ENCODE measurements at regions not wholly inside any gene's neighbourhood (a gene's known extent, or its start where the extent isn't known, plus 50 kb on each side); places are given as distances from the start of the nearest gene placed in this dataset.

DNA sequence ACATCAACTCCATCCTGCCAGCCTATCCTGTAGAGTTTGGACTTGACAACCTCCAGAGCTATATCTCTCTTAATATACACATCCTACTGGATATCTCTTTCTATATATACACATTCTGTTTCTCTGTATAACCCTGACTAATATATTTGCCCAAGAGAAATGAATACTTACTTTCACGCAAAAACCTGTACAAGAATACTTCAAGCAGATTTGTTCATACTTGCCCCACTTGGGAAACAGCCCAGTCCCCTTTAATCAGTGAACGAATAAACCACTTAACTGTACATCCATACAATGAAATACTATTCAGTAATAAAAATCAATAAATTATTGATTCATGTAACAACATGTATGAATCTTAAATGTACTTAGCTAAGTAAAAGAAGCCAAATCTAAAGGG is 251.1 kb upstream of the PHYHIPL start:
- Histone ChIP-seq H3K4me1 (no peaks in the 10 kb centered on the region), H3K9me3 (ENCODE audit: control insufficient read depth, low read length) (no peaks in the 10 kb centered on the region), H3K79me2 (no peaks in the 10 kb centered on the region), H3K36me3 (ENCODE audit: control insufficient read depth, insufficient read depth, low read length) (no peaks in the 10 kb centered on the region), H2AFZ (no peak overlapping the region), H3K4me2 (ENCODE audit: low read length) (no peak overlapping the region), H3K27ac (no peak overlapping the region), H3K27me3 (ENCODE audit: control insufficient read depth, insufficient read depth, low read length) (no peaks in the 10 kb centered on the region), H3K9ac (no peak overlapping the region), H3K4me3 (ENCODE audit: low read depth, low read length) (no peak overlapping the region)
- TF ChIP-seq, protein P1, sequence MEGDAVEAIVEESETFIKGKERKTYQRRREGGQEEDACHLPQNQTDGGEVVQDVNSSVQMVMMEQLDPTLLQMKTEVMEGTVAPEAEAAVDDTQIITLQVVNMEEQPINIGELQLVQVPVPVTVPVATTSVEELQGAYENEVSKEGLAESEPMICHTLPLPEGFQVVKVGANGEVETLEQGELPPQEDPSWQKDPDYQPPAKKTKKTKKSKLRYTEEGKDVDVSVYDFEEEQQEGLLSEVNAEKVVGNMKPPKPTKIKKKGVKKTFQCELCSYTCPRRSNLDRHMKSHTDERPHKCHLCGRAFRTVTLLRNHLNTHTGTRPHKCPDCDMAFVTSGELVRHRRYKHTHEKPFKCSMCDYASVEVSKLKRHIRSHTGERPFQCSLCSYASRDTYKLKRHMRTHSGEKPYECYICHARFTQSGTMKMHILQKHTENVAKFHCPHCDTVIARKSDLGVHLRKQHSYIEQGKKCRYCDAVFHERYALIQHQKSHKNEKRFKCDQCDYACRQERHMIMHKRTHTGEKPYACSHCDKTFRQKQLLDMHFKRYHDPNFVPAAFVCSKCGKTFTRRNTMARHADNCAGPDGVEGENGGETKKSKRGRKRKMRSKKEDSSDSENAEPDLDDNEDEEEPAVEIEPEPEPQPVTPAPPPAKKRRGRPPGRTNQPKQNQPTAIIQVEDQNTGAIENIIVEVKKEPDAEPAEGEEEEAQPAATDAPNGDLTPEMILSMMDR (IDR thresholded peaks at IDR 0.05) = no peak

DNA sequence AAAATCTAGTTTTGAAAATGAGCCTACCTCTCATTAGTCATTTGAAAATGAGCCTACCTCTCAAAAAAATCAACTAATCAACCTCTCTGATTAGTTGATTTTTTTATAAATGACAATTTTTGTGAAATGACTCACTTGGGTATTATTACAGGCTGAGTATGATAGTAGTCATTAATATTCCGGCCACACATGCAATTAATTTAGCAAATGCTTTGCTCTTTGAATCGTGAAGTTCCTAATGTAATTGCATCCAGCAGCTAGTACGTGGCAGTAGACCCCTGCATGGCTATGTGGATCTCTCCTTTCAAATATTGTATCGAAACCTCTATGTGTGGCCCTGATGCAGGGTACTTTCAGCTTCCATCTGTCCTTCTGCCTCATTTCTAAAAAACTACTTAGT is 245.9 kb upstream of the PHYHIPL start:
- H3K27me3 ChIP-seq (ENCODE audit: control insufficient read depth, insufficient read depth, low read length) = no peaks in the 10 kb centered on the region
- H3K79me2 ChIP-seq = no peaks in the 10 kb centered on the region
- H3K36me3 ChIP-seq (ENCODE audit: control insufficient read depth, insufficient read depth, low read length) = no peaks in the 10 kb centered on the region
- no peak overlapping the region for H3K27ac ChIP-seq
- no peak overlapping the region for H3K4me2 ChIP-seq (ENCODE audit: low read length)
- H3K4me1 ChIP-seq = no peaks in the 10 kb centered on the region
- no peak overlapping the region for H3K9ac ChIP-seq
- no peaks in the 10 kb centered on the region for H3K9me3 ChIP-seq (ENCODE audit: control insufficient read depth, low read length)
- no peak overlapping the region for H3K4me3 ChIP-seq (ENCODE audit: low read depth, low read length)
- TF ChIP-seq, protein P1 (IDR thresholded peaks at IDR 0.05) = no peak
- H2AFZ ChIP-seq = no peak overlapping the region

DNA sequence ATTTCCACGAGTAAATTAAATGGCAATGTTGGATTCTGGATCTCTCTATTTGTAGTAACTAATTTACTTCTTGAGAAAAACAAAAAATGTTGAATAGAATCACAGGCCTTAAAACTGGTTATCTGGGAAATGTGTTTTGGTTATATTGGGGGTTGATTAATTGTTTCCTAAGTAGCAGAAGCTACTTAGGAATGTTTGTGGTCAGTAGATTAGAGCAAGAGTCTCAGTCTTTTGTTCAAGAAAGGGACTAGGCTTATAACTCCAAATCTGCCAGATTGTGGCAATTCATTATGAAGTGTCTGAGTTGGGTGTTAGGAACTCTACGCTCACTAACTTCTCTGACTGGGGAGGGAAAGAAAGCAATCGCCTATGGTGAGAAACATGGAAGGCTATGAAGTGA is 244.3 kb upstream of the PHYHIPL start:
- Histone ChIP-seq H3K9me3 (ENCODE audit: control insufficient read depth, low read length) (no peaks in the 10 kb centered on the region), H2AFZ (no peak overlapping the region), H3K27me3 (ENCODE audit: control insufficient read depth, insufficient read depth, low read length) (no peaks in the 10 kb centered on the region), H3K4me2 (ENCODE audit: low read length) (no peak overlapping the region), H3K4me3 (ENCODE audit: low read depth, low read length) (no peak overlapping the region), H3K27ac (no peak overlapping the region), H3K36me3 (ENCODE audit: control insufficient read depth, insufficient read depth, low read length) (no peaks in the 10 kb centered on the region), H3K4me1 (no peaks in the 10 kb centered on the region), H3K79me2 (no peaks in the 10 kb centered on the region), H3K9ac (no peak overlapping the region)
- TF ChIP-seq, protein P1 (IDR thresholded peaks at IDR 0.05) = no peak

DNA sequence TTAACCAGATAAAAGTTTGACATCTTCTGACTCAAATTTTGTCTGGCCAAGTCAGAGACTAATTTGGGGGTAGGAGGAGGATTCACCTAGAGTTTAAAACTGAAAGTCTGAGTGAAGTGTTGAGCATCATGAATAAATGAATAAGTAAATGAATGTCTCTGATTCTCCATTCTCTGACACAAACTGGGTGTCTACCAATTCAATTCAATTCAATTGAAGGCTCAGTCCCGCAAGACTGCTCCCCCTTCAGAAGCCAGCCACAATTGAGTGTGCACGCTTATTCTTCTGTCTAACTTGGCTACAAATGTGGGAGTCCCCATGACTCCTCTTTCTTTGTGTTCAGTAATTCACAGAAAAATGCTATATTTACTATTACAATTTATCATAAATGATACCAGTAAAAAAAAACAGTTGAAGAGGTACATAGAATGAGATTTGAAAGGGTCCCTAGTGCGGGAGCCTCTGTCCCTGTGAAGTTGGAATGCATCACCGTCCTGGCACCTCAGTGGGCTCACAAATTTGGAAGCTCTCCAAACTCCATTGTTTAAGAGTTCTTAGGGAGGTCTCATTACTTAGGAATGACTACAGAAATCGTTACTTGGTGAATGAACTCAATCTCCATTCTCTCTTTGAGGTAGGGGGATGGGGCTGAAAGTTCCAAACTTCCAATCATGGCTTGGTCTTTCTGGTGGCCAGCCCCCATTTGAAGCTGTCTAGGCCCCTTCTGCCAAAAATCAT is 243.7 kb upstream of the PHYHIPL start:
- Histone ChIP-seq H3K4me1 (no peaks in the 10 kb centered on the region), H3K9ac (no peak overlapping the region), H3K36me3 (ENCODE audit: control insufficient read depth, insufficient read depth, low read length) (no peaks in the 10 kb centered on the region), H3K4me2 (ENCODE audit: low read length) (no peak overlapping the region), H3K4me3 (ENCODE audit: low read depth, low read length) (no peak overlapping the region), H3K27ac (no peak overlapping the region), H3K27me3 (ENCODE audit: control insufficient read depth, insufficient read depth, low read length) (no peaks in the 10 kb centered on the region), H3K9me3 (ENCODE audit: control insufficient read depth, low read length) (no peaks in the 10 kb centered on the region), H2AFZ (no peak overlapping the region), H3K79me2 (no peaks in the 10 kb centered on the region)
- TF ChIP-seq, protein P1 (IDR thresholded peaks at IDR 0.05) = no peak

DNA sequence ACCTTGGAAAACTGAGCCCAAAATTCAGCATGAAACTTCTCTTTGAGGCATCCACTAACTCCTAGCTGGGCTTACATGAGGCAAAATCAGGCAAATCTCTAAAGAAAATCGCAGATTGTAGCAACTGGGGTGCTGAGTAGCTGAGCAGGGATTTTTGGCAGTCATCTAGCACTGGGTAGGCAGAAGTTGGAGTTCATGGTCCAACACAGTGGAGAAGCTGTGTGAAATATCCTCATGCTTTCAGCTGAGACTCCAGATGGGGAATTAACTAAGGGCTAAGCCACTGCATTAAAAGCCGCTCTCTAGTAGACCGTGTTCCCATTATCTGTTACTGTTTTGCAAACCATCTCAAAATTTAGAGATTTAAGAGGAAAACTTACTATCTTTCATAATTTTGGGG is 240.1 kb upstream of the PHYHIPL start:
- TF ChIP-seq, protein P1 (IDR thresholded peaks at IDR 0.05) = no peak

More for the DNA sequence above, 240.1 kb upstream of the PHYHIPL start:
- no peaks in the 10 kb centered on the region for H3K79me2 ChIP-seq
- H3K4me3 ChIP-seq (ENCODE audit: low read depth, low read length) = no peak overlapping the region
- H3K4me2 ChIP-seq (ENCODE audit: low read length) = no peak overlapping the region
- H3K4me1 ChIP-seq = no peaks in the 10 kb centered on the region
- no peaks in the 10 kb centered on the region for H3K9me3 ChIP-seq (ENCODE audit: control insufficient read depth, low read length)
- no peaks in the 10 kb centered on the region for H3K27me3 ChIP-seq (ENCODE audit: control insufficient read depth, insufficient read depth, low read length)
- H3K9ac ChIP-seq = no peak overlapping the region
- no peak overlapping the region for H3K27ac ChIP-seq
- H3K36me3 ChIP-seq (ENCODE audit: control insufficient read depth, insufficient read depth, low read length) = no peaks in the 10 kb centered on the region
- H2AFZ ChIP-seq = no peak overlapping the region
